Bone marrow (tissue), 2 donors: ENCODE measurements at regions not wholly inside any gene's neighbourhood (a gene's known extent, or its start where the extent isn't known, plus 50 kb on each side); places are given as distances from the start of the nearest gene placed in this dataset.

Experiments
- DNase-seq, 2 donors: peaks; one replicate each; lab custom pipeline; 2025; lab: John Stamatoyannopoulos, UW

GRCh38 chr11:42047637-42048555, 588.4 kb upstream of the LRRC4C start:
- DNase-seq, result no peak

DNA sequence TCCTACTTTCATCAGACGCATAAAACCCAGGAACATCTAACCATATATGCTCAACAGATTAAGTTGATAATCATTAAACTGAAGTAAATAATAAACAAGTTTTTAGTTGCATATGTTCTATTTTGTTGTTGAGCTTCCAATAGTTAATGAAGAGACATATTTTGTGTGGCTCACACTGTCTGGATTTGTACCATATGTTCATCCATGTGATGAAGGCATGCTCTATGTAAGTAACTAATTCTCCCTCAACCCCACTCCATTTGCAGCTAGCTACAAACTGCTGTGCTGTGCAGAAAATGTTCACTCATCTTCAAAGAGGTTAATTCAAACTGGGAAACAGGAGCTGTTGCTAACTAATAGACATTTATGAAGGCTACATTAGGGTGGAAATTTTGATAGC, 589.7 kb upstream of the LRRC4C start:
- no peak for DNase-seq

GRCh38 chr11:42049650-42050049, 590.2 kb upstream of the LRRC4C start:
- DNase-seq, result no peak

- no peak for DNase-seq
These were observed 595.0 kb upstream of the LRRC4C start for GRCh38 chr11:42054351-42054900.

- no peak for DNase-seq
These were observed 596.2 kb upstream of the LRRC4C start for GRCh38 chr11:42055606-42056005.

DNA sequence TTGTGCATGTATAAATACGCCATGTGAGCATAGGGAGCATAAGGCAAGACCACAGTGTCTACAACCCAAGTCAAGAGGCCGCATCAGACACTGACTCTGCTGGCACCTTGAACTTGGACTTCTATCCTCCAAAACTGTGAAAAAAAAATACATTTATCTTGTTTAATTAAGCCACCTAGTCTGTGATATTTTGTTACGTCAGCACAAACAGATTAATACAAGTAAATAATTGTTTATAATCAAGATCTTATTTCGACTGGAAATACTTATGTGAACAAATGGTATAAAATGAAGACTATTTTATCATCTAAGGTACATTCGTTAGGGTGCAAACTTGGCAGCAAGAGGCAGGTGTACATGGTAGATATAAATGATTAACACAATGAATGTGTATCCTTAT, 599.3 kb upstream of the LRRC4C start:
- DNase-seq, result no peak

GRCh38 chr11:42065199-42065598, 605.7 kb upstream of the LRRC4C start:
- no peak for DNase-seq

DNA sequence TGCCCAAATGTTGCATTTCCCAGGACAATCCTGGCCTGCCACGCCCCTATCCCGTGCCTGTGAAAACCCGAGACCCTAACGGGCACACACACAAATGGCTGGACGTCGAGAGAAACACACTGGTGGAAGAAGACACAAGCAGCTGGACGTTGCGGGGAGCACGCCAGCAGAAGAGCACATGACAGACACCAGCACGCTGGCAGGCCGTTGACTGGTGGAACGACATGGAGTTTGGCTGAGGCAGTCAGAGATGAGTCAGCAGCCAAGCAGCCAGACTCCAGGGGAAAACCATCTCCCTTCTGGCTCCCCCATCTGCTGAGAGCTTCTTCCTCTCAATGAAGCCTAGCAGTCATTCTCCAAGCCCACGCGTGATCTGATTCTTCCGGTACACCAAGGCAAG, 606.7 kb upstream of the LRRC4C start:
- no peak for DNase-seq

DNA sequence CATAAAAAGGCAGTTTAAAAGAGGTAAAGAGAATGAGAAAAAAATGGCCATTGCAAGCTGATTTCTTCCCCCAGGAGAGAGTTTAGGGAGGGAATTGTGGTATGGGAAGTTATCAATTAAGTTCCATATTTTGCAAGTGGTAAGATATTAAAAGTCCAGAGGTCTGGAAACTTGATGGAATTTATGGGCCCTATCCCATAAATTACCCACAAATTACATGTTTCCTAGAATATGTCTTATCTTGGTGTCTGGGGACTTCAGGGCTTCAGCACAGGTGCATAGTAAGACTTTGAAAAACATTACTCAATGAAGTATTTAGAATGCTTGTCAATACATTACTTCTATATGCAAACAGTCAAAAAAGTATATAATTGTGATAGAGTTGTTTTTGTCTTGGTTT, 614.9 kb upstream of the LRRC4C start:
- DNase-seq, result no peak

GRCh38 chr11:42075180-42075579, 615.7 kb upstream of the LRRC4C start:
- no peak for DNase-seq

DNA sequence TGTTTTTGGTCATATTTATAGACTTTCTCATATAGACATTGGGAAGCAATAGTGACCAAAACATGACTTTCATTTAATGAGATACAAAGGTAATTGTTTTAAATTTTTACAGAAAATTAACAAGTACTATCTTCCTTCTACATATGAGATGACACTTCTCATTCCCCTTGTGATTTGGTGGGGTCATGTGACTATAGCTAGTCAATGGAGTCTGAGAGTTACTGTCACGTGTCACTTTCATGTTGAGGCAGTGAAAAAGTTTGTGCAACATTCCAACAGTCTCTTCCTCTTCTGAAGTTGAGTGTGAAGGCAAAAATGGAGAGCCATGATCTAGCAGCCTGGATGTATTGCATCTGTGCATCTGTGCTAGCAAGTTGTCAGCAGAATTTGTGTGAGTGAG, 618.3 kb upstream of the LRRC4C start:
- no peak for DNase-seq

GRCh38 chr11:42085736-42086135, 626.3 kb upstream of the LRRC4C start:
- no peak for DNase-seq

DNA sequence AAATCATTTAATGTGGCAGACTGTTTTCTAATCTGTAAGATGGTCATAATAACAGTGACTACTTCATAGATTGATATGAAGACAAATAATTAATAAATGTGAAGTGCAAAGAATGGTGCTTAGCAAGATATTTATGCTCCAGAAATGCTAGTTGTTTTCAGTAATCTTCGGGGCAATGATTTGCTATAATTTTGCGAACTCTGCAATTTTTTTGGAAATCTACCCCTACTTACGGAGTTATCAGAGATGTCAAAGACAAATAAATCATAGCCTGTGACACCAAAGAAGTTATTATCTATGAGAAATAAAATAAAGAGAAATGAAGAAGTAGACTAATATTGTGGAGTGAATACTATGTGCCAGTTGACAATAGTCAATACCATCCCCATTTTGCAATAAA, 634.1 kb upstream of the LRRC4C start:
- no peak for DNase-seq

- DNase-seq, result no peak
These were observed 638.6 kb upstream of the LRRC4C start for GRCh38 chr11:42098075-42098474.

DNA sequence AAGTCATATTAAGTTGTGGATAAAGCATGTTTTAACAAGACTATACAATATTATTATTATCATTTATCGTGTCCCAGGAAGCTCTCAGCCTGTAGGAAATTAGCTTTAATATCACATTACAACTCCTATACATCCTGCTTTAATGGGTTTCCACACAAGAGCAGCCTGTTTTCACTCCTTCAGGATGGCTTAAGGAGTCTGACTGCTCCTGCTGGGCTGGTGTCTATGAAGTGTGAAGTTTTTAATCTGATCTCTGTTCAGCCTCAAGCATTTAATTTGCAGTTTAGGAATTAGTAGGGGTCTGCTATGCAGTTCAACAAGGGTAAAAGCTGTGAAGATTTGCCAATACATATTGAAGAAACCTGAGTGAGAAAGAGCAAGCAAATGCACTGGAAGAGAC, 653.4 kb upstream of the LRRC4C start:
- no peak for DNase-seq

DNA sequence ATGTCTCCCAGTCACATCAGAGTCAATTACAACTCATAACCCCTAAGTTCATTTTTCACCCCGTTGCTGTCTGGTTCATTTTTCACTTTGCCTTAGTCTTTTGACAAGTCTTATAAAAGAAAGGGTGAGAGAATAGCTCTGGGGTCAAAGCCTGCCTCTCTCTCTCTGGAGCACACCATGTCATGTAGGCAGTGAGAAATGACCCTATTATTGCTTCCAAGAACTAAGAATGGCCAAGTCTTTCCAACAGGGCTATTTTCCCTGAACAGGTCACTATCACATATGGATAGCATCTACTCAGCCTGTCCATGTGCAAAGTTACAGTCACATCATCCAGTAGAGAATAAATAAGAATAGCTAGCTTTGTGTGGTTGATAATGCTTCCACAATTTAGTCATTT, 655.5 kb upstream of the LRRC4C start:
- no peak for DNase-seq

- no peak for DNase-seq
These were observed 679.0 kb upstream of the LRRC4C start for GRCh38 chr11:42138454-42138853.

GRCh38 chr11:42145311-42145710, 685.9 kb upstream of the LRRC4C start:
- DNase-seq, result no peak

DNA sequence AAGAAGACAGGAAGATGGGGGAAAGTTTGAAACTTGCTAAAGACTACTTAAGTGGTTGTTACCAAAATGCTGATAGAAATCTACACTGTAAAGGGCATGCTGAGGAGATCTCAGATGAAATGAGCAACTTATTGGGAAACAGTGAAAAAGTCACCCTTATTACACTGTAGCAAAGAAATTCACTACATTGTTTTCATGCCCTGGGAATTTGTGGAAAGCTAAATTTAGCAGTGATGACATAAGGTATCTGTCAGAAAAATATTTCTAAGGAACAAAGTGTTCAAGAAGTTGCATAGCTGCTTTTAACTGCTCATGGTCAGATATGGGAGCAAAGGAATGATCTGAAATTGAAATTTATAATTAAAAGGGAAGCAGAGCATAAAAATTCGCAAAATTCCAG, 702.4 kb upstream of the LRRC4C start:
- DNase-seq, result no peak

DNA sequence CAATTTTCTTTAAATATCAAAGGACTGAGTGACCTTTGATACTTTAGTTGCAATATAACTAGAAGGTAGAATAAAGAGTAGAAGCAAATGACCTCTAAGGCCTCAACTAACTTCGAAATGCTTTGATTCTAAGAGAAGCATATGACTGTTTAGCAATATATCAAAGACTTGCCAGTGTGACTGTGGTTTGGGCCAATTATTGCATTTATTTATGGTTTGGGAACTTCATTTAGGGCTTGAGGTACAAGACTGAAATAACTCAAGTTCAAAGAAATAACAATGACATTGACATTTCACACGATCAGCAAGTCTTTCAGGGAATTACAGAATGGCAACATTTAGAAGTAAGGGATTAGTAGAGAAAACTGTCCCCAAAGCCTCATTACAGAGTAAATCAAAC, 709.7 kb upstream of the LRRC4C start:
- DNase-seq, result no peak

DNA sequence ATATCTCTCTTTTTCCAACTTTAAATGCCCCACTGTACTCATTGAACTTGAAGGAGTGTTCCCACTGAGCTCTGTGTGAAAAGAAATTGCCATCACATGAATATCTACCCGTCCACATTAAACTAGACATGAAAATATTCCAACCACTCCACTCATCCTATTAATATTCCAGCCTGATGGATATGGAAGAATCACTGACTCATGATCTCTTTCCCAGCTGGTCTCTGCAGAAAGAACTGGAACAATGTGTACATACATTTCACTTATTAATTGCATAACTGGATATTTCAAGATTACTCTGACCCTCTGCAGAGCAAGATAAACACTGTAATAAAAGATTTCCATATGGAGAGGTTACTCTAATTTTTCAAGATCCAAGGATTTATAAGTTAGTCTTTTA, 711.1 kb upstream of the LRRC4C start:
- DNase-seq, result no peak

DNA sequence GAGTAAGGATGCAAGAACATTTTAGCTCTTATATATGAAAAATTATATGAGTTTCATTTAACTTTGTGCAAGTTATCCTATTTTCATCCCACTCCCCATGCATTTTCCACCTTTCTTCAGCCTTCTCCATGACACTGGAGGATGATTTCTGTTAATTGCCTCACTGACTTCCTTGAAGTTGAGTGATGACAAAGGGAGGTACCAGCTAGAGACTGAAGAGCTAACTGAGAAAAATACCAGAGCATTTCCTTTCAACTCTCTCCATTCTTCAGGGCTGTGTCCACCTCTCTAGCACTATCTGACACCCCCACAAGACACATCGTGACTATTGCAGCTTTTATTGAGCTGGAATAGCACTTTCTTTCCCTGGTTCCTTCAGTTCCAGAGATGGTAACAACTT, 711.6 kb upstream of the LRRC4C start:
- no peak for DNase-seq

- no peak for DNase-seq
These were observed 713.0 kb upstream of the LRRC4C start for GRCh38 chr11:42172441-42172840.

- DNase-seq, result no peak
These were observed 715.8 kb upstream of the LRRC4C start for GRCh38 chr11:42175203-42175602.
